H1 (cell line): ENCODE measurements at regions not wholly inside any gene's neighbourhood (a gene's known extent, or its start where the extent isn't known, plus 50 kb on each side); places are given as distances from the start of the nearest gene placed in this dataset.

Experiments used
- CTCF ChIA-PET: fragments of 300-600 bp; sonication (Branson Sonifier 250); formaldehyde crosslinking; loops from one replicate; lab custom pipeline; 2021; ENCODE audit not compliant: partially characterized antibody; lab: Charles Lee
- POLR2A ChIA-PET: fragments of 300-600 bp; sonication (Branson Sonifier 250); formaldehyde crosslinking; loops from one replicate; lab custom pipeline; 2021; ENCODE audit warnings: inconsistent platforms; ENCODE audit not compliant: partially characterized antibody; lab: Charles Lee
- DNase-seq, 2 experiments: peaks; one replicate each; pipeline versions ENCODE4 v3.0.0 to v3.0.0-alpha.2; 2010 to 2022; ENCODE audit warnings: low spot score in 2 of 2, low read depth in 1 of 2, mixed read lengths in 1 of 2
- FAIRE-seq: peaks from 2 replicates; lab custom pipeline; 2011; peaks lifted over from hg19 to GRCh38; lab: Jason Lieb, UNC
- H2AFZ ChIP-seq: 2 replicates; pipeline ENCODE4 v1.8.1; 2012; ENCODE audit warnings: low read length, inconsistent platforms
- H2AK5ac ChIP-seq: 2 replicates; pipeline ENCODE4 v1.6.1; 2013; ENCODE audit warnings: low read depth, low read length
- H2BK120ac ChIP-seq: replicated peaks from 2 replicates; pipeline ENCODE3; 2013; ENCODE audit warnings: low read depth, low read length, inconsistent platforms
- H2BK12ac ChIP-seq: 2 replicates; pipeline ENCODE4 v1.6.1; 2013; ENCODE audit warnings: low read depth, low read length
- H2BK15ac ChIP-seq: 2 replicates; pipeline ENCODE4 v1.6.1; 2013; ENCODE audit warnings: low read length
- H2BK20ac ChIP-seq: 2 replicates; pipeline ENCODE4 v1.6.1; 2013; ENCODE audit warnings: low read length
- H2BK5ac ChIP-seq: 2 replicates; pipeline ENCODE4 v1.6.1; 2013; ENCODE audit warnings: low read depth, low read length
- H3K14ac ChIP-seq: 2 replicates; pipeline ENCODE4 v1.6.1; 2013; ENCODE audit warnings: inconsistent platforms; ENCODE audit not compliant: insufficient read length
- H3K18ac ChIP-seq: 2 replicates; pipeline ENCODE4 v1.6.1; 2013; ENCODE audit warnings: low read length; ENCODE audit errors: extremely low read depth
- H3K23ac ChIP-seq: 2 replicates; pipeline ENCODE4 v1.6.1; 2013; ENCODE audit warnings: inconsistent platforms; ENCODE audit not compliant: insufficient read length
- H3K23me2 ChIP-seq: 2 replicates; pipeline ENCODE4 v1.6.1; 2013; ENCODE audit warnings: low read depth, low read length
- H3K27ac ChIP-seq: 2 replicates; pipeline ENCODE4 v1.6.1; 2011; ENCODE audit warnings: low read depth, low read length, inconsistent platforms
- H3K27me3 ChIP-seq, 4 experiments: replicated peaks in 1 of 4; 1 replicate in 1 of 4; 2 replicates in 3 of 4; pipeline versions ENCODE4 v1.6.1 to v1.8.1; 2011 to 2013; ENCODE audit warnings: low read length in 3 of 4, mild to moderate bottlenecking in 3 of 4, inconsistent platforms in 2 of 4, mixed read lengths in 2 of 4, moderate library complexity in 1 of 4; ENCODE audit not compliant: control insufficient read depth in 3 of 4, insufficient read depth in 3 of 4; ENCODE audit errors: extremely low read depth in 1 of 4
- H3K36me3 ChIP-seq, 4 experiments: 2 replicates each; pipeline versions ENCODE4 v1.6.1 to v1.8.1; 2011 to 2013; ENCODE audit warnings: mild to moderate bottlenecking in 4 of 4, low read length in 3 of 4, moderate library complexity in 2 of 4, control low read depth in 1 of 4, inconsistent platforms in 1 of 4; ENCODE audit not compliant: insufficient read depth in 4 of 4, control insufficient read depth in 2 of 4
- H3K4ac ChIP-seq: replicated peaks from 2 replicates; pipeline ENCODE3; 2013; ENCODE audit warnings: low read length, low read depth, mixed read lengths, inconsistent platforms; ENCODE audit not compliant: insufficient read length
- H3K4me1 ChIP-seq, 4 experiments: replicated peaks in 1 of 4; 1 replicate in 1 of 4; 2 replicates in 3 of 4; pipeline versions ENCODE4 v1.6.1 to v1.8.1; 2011 to 2013; ENCODE audit warnings: low read length in 3 of 4, inconsistent platforms in 2 of 4, mixed read lengths in 1 of 4; ENCODE audit not compliant: insufficient read depth in 4 of 4, control insufficient read depth in 3 of 4
- H3K4me2 ChIP-seq, 2 experiments: 2 replicates each; pipeline versions ENCODE4 v1.6.1 to v1.8.1; 2011 to 2013; ENCODE audit warnings: low read depth in 2 of 2, low read length in 2 of 2, control low read depth in 1 of 2, inconsistent platforms in 1 of 2, mild to moderate bottlenecking in 1 of 2; ENCODE audit not compliant: insufficient read depth in 1 of 2
- H3K4me3 ChIP-seq, 4 experiments: fragments of 200-600, 300-600 bp in 1 of 4; sonication (generic), shearing (Covaris generic), sonication (Bioruptor Twin) in 1 of 4; 2 replicates each; pipeline versions ENCODE4 v1.5.1 to v1.8.1; 2011 to 2016; ENCODE audit warnings: low read length in 4 of 4, low read depth in 3 of 4, control low read depth in 2 of 4, inconsistent platforms in 2 of 4, mild to moderate bottlenecking in 2 of 4, mixed read lengths in 1 of 4, moderate library complexity in 1 of 4; ENCODE audit not compliant: insufficient read depth in 2 of 4; ENCODE audit errors: extremely low read depth in 1 of 4
- H3K56ac ChIP-seq: replicated peaks from 2 replicates; pipeline ENCODE3; 2013; ENCODE audit warnings: low read depth, mild to moderate bottlenecking, mixed read lengths, low read length, inconsistent platforms; ENCODE audit not compliant: insufficient read length
- H3K79me1 ChIP-seq: 2 replicates; pipeline ENCODE4 v1.6.1; 2013; ENCODE audit warnings: low read depth, low read length, control low read depth
- H3K79me2 ChIP-seq, 2 experiments: 2 replicates each; pipeline versions ENCODE4 v1.6.1 to v1.8.1; 2012 to 2013; ENCODE audit warnings: low read length in 2 of 2, mild to moderate bottlenecking in 2 of 2, inconsistent platforms in 1 of 2; ENCODE audit not compliant: insufficient read depth in 2 of 2, control insufficient read depth in 1 of 2
- H3K9ac ChIP-seq, 4 experiments: replicated peaks in 1 of 4; 1 replicate in 1 of 4; 2 replicates in 3 of 4; pipeline versions ENCODE4 v1.6.1 to v1.8.1; 2011 to 2013; ENCODE audit warnings: low read depth in 3 of 4, low read length in 3 of 4, control low read depth in 2 of 4, mild to moderate bottlenecking in 2 of 4, moderate library complexity in 2 of 4, inconsistent platforms in 1 of 4; ENCODE audit errors: extremely low read depth in 1 of 4
- H3K9me3 ChIP-seq, 2 experiments: 2 replicates each; pipeline versions ENCODE4 v1.6.1 to v1.8.1; 2012 to 2013; ENCODE audit warnings: mild to moderate bottlenecking in 2 of 2, moderate library complexity in 2 of 2, control low read depth in 1 of 2, inconsistent platforms in 1 of 2, low read depth in 1 of 2, low read length in 1 of 2, mixed read lengths in 1 of 2; ENCODE audit not compliant: insufficient read depth in 2 of 2
- H4K20me1 ChIP-seq, 2 experiments: replicated peaks in 1 of 2; 2 replicates each; pipeline versions ENCODE3 to v1.8.1; 2011 to 2013; ENCODE audit warnings: inconsistent platforms in 2 of 2, low read length in 2 of 2, mild to moderate bottlenecking in 1 of 2; ENCODE audit not compliant: insufficient read depth in 2 of 2, control insufficient read depth in 1 of 2
- H4K5ac ChIP-seq: 2 replicates; pipeline ENCODE4 v1.6.1; 2013; ENCODE audit warnings: low read length, low read depth, mixed read lengths, inconsistent platforms; ENCODE audit not compliant: insufficient read length
- H4K8ac ChIP-seq: 2 replicates; pipeline ENCODE4 v1.8.0; 2013; ENCODE audit warnings: mild to moderate bottlenecking, moderate library complexity, low read length, inconsistent platforms; ENCODE audit not compliant: insufficient read depth; ENCODE audit errors: extremely low read depth
- H4K91ac ChIP-seq: replicated peaks from 2 replicates; pipeline ENCODE3; 2013; ENCODE audit warnings: low read length, mixed read lengths, inconsistent platforms; ENCODE audit not compliant: insufficient read length
- EGR1 ChIP-seq: IDR thresholded peaks from 2 replicates; pipeline ENCODE4 v1.6.1; 2011; ENCODE audit warnings: low read depth, low read length, borderline replicate concordance
- FOSL1 ChIP-seq: IDR thresholded peaks from 2 replicates; pipeline ENCODE4 v1.6.1; 2011; ENCODE audit warnings: mild to moderate bottlenecking, low read depth, low read length, moderate library complexity; ENCODE audit not compliant: insufficient read depth
- GABPA ChIP-seq: IDR thresholded peaks from 2 replicates; pipeline ENCODE4 v1.6.1; 2011; ENCODE audit warnings: mild to moderate bottlenecking, low read length, moderate library complexity, borderline replicate concordance; ENCODE audit not compliant: insufficient read depth
- JUN ChIP-seq: IDR thresholded peaks from 2 replicates; pipeline ENCODE4 v1.6.1; 2011; ENCODE audit warnings: low read depth, mild to moderate bottlenecking, improper control_type of control experiment, low read length
- JUND ChIP-seq: IDR thresholded peaks from 2 replicates; pipeline ENCODE4 v1.6.1; 2011; ENCODE audit warnings: mild to moderate bottlenecking, improper control_type of control experiment, low read length
- TBP ChIP-seq: IDR thresholded peaks from 2 replicates; pipeline ENCODE4 v1.6.1; 2011; ENCODE audit warnings: low read depth, low read length, improper control_type of control experiment
- ZNF274 ChIP-seq: IDR thresholded peaks from 2 replicates; pipeline ENCODE4 v1.7.0; 2012; ENCODE audit warnings: low read length, borderline replicate concordance; ENCODE audit errors: extremely low read depth
- WGBS, 2 experiments: shearing (Covaris generic) in 1 of 2; methylation state at CpG; one replicate each; pipeline versions ENCODE4 v1.1.6 to v1.1.7; 2013 to 2015; ENCODE audit warnings: low lambda C conversion rate in 2 of 2, mixed read lengths in 2 of 2, inconsistent platforms in 1 of 2, low coverage in 1 of 2, missing lambda C conversion rate in 1 of 2; ENCODE audit not compliant: insufficient replicate concordance in 2 of 2, insufficient coverage in 1 of 2, insufficient read length in 1 of 2; ENCODE audit errors: extremely low coverage in 1 of 2, missing lambda C conversion rate in 1 of 2; 5-methylcytosine and 5-hydroxymethylcytosine counted together

DNA sequence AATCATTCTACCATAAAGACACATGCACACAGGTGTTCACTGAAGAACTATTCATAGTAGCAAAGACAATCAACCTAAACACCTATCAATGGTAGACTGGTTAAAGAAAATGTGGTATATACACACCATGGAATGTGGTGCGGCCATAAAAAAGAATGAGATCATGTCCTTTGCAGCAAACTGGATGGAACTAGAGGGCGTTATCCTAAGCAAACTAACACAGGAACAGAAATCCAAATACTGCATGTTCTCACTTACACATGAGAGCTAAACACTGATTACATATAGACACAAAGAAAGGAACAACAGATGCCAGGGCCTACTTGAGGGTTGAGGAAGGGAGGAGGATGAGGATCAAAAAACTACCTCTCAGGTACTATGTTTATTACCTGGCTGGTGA is 103.8 kb downstream of the DRD1 start:
- no peak overlapping the region for H2AK5ac ChIP-seq
- H3K4me2 ChIP-seq: no peak overlapping the region
- 94% methylated on average over 2 of the region's 2 CpGs; no CpG with 5 or more reads in 1 of the 2 experiments for WGBS, 2 experiments
- no peak overlapping the region for H3K56ac ChIP-seq
- H3K27me3 ChIP-seq: no peaks in the 10 kb centered on the region
- H4K5ac ChIP-seq: no peak overlapping the region
- no peaks in the 10 kb centered on the region for H3K23me2 ChIP-seq
- no peak overlapping the region for H3K9ac ChIP-seq
- H3K36me3 ChIP-seq: no peaks in the 10 kb centered on the region
- no peaks in the 10 kb centered on the region for H3K4me1 ChIP-seq
- no peak overlapping the region for H3K4ac ChIP-seq
- H4K91ac ChIP-seq: no peak overlapping the region
- no peaks in the 10 kb centered on the region for H4K20me1 ChIP-seq
- H2BK120ac ChIP-seq: no peak overlapping the region
- H2BK20ac ChIP-seq: no peak overlapping the region
- no peak overlapping the region for H4K8ac ChIP-seq
- no peak overlapping the region for H3K4me3 ChIP-seq
- no peaks in the 10 kb centered on the region for H3K79me2 ChIP-seq
- CTCF ChIA-PET: interaction anchor here (0.7 kb wide), 1 partner anchor 336 kb away, joined by 3 read pairs; no protein-coding TSS in a partner anchor
- no peak overlapping the region for H3K27ac ChIP-seq
- no peak overlapping the region for H3K23ac ChIP-seq
- no peak overlapping the region for H3K18ac ChIP-seq
- H2BK12ac ChIP-seq: no peak overlapping the region
- no peak for DNase-seq
- H2BK5ac ChIP-seq: no peak overlapping the region
- no peaks in the 10 kb centered on the region for H3K79me1 ChIP-seq
- FAIRE-seq: no peak
- no peaks in the 10 kb centered on the region for H3K9me3 ChIP-seq
- TF ChIP-seq TBP (no peak), EGR1 (no peak), ZNF274 (no peak), JUN (no peak), FOSL1 (no peak), JUND (no peak), GABPA (no peak)
- H2AFZ ChIP-seq: no peak overlapping the region
- H2BK15ac ChIP-seq: no peak overlapping the region
- POLR2A ChIA-PET: no interaction called here
- no peak overlapping the region for H3K14ac ChIP-seq
